Germinal center (tissue), 1 donor: ENCODE measurements at regions not wholly inside any gene's neighbourhood (a gene's known extent, or its start where the extent isn't known, plus 50 kb on each side); places are given as distances from the start of the nearest gene placed in this dataset.

Experiments
- DNase-seq: peaks from one replicate; pipeline ENCODE4 v3.0.0; 2012; ENCODE audit warnings: mixed read lengths, low spot score

DNA sequence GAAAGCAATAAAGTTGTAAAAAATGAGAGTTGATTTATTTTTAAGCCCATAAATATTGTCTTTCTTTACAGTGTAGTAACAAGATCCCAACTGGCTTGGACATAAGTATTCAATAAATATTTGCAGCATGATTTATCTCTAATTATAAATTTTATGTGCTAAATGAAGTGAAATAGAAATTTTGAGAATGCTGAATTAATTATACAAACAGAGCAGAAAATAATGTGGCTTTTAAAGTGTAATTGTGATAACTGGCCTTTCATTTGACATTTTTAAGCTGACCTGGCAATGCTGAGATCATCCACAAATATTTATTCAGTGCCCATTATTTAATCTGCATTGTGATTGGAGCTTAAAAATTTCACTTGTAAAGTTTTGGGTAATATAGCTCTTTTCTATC, 201.6 kb upstream of the NAV3 start:
- no peak for DNase-seq

DNA sequence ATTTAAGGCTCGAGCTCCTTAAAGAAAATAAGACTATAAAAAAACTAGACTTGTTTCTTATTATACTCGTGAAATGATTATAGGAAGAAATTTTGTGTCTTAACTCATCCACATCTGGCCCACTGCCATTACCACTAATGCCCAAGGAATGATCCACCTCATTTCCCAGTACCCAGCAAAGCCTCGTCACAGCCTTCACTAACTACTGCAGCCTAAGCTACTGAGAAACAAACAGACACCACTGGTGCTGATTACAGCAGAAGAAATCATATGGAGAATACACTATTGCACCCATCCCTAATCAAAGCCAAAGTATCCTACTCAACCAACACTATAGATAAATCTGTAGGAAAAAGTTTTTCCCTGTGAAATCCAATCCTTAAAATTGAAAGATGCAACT, 205.3 kb upstream of the NAV3 start:
- DNase-seq = no peak

DNA sequence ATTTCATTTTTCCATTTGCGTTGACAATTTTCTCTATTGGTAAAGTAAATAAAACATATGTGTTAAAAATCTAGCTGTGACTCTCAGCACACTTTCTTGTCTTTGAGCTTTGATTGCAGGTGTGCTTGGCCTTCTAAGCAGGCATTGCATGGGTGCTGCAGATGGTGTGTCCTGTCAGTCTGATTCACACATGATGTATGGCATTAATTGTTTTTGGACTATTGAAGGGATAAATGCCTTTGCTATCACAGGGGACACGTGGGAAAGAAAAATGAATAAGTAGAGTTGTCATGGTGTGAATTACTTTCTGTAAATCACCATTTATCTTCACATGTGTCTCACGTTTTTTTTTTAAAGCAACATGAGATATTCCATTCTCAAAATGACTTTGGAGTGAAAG, 211.3 kb upstream of the NAV3 start:
- DNase-seq = no peak

- no peak for DNase-seq
These were observed 212.9 kb upstream of the NAV3 start for GRCh38 chr12:77617818-77618217.

DNA sequence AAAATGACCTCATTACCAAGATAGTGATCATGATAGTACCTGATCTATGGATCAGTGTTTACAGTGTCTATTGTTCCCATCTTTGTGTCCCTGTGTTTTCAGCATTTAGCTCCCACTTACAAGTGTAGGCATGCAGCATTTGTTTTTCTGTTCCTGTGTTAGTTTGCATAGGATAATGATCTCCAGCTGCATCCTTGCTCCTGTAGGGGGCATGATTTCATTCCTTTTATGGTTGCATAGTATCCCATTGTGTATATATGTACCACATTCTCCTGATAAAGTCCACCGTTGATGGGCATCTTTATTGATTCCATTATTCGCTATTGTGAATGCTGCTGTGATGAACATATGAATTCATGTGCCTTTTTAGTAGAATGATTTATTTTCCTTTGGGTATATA, 215.4 kb upstream of the NAV3 start:
- DNase-seq = no peak

DNA sequence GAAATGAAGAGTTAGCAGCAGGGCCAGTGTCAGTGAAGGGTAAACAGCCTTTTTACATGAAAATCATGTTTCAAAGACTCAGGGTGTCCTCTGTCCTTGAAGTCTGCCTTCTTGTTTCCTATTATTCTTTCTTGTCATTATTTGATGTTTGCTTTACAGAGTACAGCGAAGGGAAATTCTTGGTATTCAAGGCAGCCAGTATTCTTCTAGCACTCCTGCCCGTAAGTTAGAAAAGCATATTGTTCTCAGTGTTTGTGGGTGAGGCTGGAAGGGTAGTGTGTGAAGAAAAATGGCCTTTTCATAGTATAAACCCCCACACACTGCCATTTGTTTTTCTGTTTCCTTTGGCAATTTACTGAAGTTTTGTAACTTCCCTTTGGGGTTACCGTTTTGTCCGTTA, 217.3 kb upstream of the NAV3 start:
- DNase-seq = no peak

- no peak for DNase-seq
These were observed 220.2 kb upstream of the NAV3 start for GRCh38 chr12:77610446-77610845.

GRCh38 chr12:77609016-77609415, 221.7 kb upstream of the NAV3 start:
- no peak for DNase-seq

- no peak for DNase-seq
These were observed 222.3 kb upstream of the NAV3 start for GRCh38 chr12:77608271-77608824.

- DNase-seq = no peak
These were observed 224.3 kb upstream of the NAV3 start for GRCh38 chr12:77606348-77606747.

GRCh38 chr12:77603946-77604345, 226.7 kb upstream of the NAV3 start:
- DNase-seq = no peak

DNA sequence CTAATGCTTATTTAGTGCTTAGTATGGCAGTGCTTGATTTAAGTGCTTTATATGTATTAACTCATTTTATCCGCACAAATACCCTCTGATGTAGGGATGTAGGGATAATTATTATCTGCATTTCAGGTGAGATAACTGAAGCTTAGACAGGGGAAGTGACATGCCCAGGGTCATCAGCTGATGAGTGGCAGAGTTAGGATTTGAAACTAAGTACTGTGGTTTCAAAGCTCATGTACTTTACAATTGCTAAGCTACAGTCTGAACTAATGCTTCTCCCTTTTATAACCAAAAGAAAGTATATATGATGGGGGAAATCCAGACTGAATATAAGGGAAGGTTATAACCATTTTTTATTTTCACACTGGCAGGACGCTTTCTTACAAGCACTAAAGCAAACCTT, 229.6 kb upstream of the NAV3 start:
- no peak for DNase-seq

DNA sequence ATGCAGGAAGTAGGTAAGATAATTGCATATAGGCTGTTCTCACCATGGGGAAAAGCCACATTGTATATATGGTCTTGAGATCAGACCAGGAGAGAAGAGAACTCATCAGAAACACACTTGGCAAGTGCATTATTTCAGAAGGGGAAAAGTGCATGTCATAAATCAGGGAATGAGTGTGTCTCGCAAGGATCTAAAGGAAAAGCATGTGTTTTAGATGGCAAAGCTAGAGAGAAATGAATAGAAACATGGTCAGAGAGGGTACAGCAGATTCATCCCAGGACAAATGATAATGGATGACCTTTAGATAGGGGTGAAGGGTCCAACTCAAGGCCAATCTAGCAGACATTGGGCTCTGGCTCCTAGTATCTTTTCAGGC, 230.2 kb upstream of the NAV3 start:
- DNase-seq = no peak

GRCh38 chr12:77599782-77600467, 230.8 kb upstream of the NAV3 start:
- DNase-seq = no peak

DNA sequence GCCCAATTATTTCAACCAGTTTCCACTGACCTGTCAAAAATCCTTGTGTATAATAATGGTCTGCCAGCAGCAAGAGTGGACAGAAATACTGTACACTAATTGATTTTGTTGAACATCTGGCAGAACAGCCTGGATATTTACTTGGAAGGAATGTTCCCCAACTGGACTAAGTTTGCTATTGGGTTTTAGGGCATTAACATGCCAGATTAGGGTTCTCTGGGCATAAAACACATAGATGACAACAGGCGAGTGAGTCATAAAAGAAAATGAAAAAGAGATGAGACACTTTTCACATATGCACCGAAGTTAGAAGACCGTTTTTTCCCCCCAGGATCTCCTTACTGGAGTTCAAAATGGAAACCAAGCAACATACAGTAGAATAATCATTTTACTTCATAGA, 236.3 kb upstream of the NAV3 start:
- DNase-seq = no peak

- no peak for DNase-seq
These were observed 237.9 kb upstream of the NAV3 start for GRCh38 chr12:77592836-77593235.

GRCh38 chr12:77591959-77592743, 238.5 kb upstream of the NAV3 start:
- DNase-seq = no peak

- no peak for DNase-seq
These were observed 240.4 kb upstream of the NAV3 start for GRCh38 chr12:77590306-77590705.

GRCh38 chr12:77584860-77585259, 245.8 kb upstream of the NAV3 start:
- DNase-seq = no peak

GRCh38 chr12:77578466-77579220, 252.1 kb upstream of the NAV3 start:
- no peak for DNase-seq

- DNase-seq = no peak
These were observed 252.9 kb upstream of the NAV3 start for GRCh38 chr12:77577791-77578190.

DNA sequence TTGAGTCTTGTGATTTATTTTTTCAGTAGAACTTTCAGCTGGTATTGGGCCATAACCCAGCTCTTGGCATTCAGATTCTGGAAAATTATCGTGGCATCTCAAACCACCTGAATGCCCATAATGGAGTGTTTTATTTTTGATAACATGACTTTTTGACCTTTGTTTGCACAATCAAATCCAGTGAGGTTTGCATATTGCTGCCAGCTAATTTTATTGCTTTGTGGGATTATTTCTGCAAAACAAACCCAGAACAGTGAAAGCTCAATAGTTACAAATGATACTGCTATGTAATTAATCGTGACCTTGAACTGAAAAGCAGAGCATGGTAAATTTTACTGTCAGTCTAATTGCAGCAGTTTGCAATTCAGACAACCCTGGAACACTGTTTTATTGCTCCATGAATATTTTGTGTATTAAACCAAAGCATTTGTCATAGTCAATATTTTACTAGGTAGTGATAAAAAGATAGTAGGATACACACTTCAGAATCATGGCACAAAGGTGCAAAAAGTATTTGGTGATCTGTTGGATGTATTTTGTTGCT, 255.2 kb upstream of the NAV3 start:
- DNase-seq = no peak

DNA sequence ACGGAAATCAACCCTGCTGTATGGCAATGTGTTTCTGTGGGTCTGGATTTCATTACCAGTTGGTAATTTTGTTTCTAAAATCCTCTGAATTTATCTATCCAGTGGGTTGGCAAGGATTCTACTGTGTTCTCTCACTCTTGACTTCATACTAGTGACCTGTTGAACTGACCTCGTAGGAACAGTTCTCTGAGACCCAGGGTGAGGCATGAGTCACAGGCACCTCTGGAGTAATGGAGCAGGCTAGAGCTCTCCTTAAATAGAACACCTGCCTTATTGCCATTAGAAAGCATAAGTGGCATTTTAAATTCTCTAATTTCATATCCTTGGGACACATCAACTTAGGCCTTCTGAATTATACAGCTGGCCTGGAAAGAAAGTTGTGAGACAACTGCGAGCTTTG, 258.3 kb upstream of the NAV3 start:
- DNase-seq = no peak
